IMR-90 (cell line): ENCODE measurements at regions not wholly inside any gene's neighbourhood (a gene's known extent, or its start where the extent isn't known, plus 50 kb on each side); places are given as distances from the start of the nearest gene placed in this dataset.

ENCODE experiments used
- ATAC-seq: fragments of 200-7000 bp; cut with Tn5 transposase; 2 replicates; pipeline ENCODE4 v1.9.1; 2020; ENCODE audit warnings: low read depth, mild to moderate bottlenecking, moderate library complexity
- BruUV-seq: library from RNA; stranded (reverse); fragments of 400-500 nt; replicated peaks from 2 replicates; lab custom pipeline; 2021; lab: Mats Ljungman, UMichigan
- CTCF ChIA-PET: fragments of 300-600 bp; formaldehyde crosslinking; extraction: SDS; loops from one replicate; lab custom pipeline; 2021; ENCODE audit warnings: antibody characterized with exemption; lab: Yijun Ruan, JAX
- POLR2A ChIA-PET: fragments of 300-600 bp; sonication (Branson Sonifier 250); formaldehyde crosslinking; loops from one replicate; lab custom pipeline; 2022; ENCODE audit warnings: antibody characterized with exemption; ENCODE audit not compliant: unreplicated experiment; lab: Charles Lee
- DNase-seq: peaks from one replicate; pipeline ENCODE4 v3.0.0; 2013
- H2AFZ ChIP-seq: replicated peaks from 2 replicates; pipeline ENCODE3; 2013; ENCODE audit warnings: low read length, mild to moderate bottlenecking; ENCODE audit not compliant: poor library complexity
- H2AK5ac ChIP-seq: 2 replicates; pipeline ENCODE4 v1.6.1; 2013; ENCODE audit warnings: low read depth, low read length, inconsistent platforms
- H2AK9ac ChIP-seq: replicated peaks from 2 replicates; pipeline ENCODE3; 2013; ENCODE audit warnings: mild to moderate bottlenecking, low read depth, low read length, moderate library complexity; ENCODE audit not compliant: poor library complexity
- H2BK120ac ChIP-seq: 2 replicates; pipeline ENCODE4 v1.6.1; 2013; ENCODE audit warnings: low read depth, low read length, inconsistent platforms
- H2BK15ac ChIP-seq: 3 replicates; pipeline ENCODE4 v1.6.1; 2013; ENCODE audit warnings: low read depth, low read length, inconsistent platforms
- H2BK20ac ChIP-seq: 2 replicates; pipeline ENCODE4 v1.6.1; 2013; ENCODE audit warnings: low read depth, mild to moderate bottlenecking, inconsistent platforms, low read length, moderate library complexity
- H2BK5ac ChIP-seq: 2 replicates; pipeline ENCODE4 v1.6.1; 2013; ENCODE audit warnings: mild to moderate bottlenecking, low read depth, low read length, inconsistent platforms; ENCODE audit not compliant: poor library complexity, severe bottlenecking
- H3K14ac ChIP-seq: replicated peaks from 2 replicates; pipeline ENCODE4 v1.6.1; 2013; ENCODE audit warnings: low read depth, low read length, inconsistent platforms
- H3K18ac ChIP-seq: 2 replicates; pipeline ENCODE4 v1.6.1; 2013; ENCODE audit warnings: low read depth, low read length, control low read depth
- H3K23ac ChIP-seq: 2 replicates; pipeline ENCODE4 v1.6.1; 2013; ENCODE audit warnings: low read depth, low read length, inconsistent platforms
- H3K27ac ChIP-seq: 2 replicates; pipeline ENCODE4 v1.5.1; 2013; ENCODE audit warnings: mild to moderate bottlenecking, control low read depth, low read length; ENCODE audit not compliant: insufficient read depth
- H3K27me3 ChIP-seq: 2 replicates; pipeline ENCODE4 v1.6.1; 2013; ENCODE audit warnings: low read length; ENCODE audit not compliant: control insufficient read depth, insufficient read depth
- H3K36me3 ChIP-seq: 2 replicates; pipeline ENCODE4 v1.6.1; 2013; ENCODE audit warnings: low read length, mixed read lengths; ENCODE audit not compliant: control insufficient read depth, insufficient read depth
- H3K4ac ChIP-seq: 2 replicates; pipeline ENCODE4 v1.6.1; 2013; ENCODE audit warnings: low read depth, low read length, inconsistent platforms
- H3K4me1 ChIP-seq: 2 replicates; pipeline ENCODE4 v1.6.1; 2013; ENCODE audit warnings: low read length, mixed read lengths; ENCODE audit not compliant: control insufficient read depth, insufficient read depth
- H3K4me2 ChIP-seq: 2 replicates; pipeline ENCODE4 v1.6.1; 2013; ENCODE audit warnings: low read depth, mild to moderate bottlenecking, control low read depth, low read length, moderate library complexity
- H3K4me3 ChIP-seq: 2 replicates; pipeline ENCODE4 v1.5.1; 2013; ENCODE audit warnings: low read depth, mild to moderate bottlenecking, control low read depth, low read length, moderate library complexity; ENCODE audit not compliant: insufficient read depth
- H3K56ac ChIP-seq: 2 replicates; pipeline ENCODE4 v1.6.1; 2013; ENCODE audit warnings: low read length, inconsistent platforms; ENCODE audit not compliant: insufficient read depth; ENCODE audit errors: extremely low read depth
- H3K79me1 ChIP-seq, 2 experiments: 2 replicates each; pipeline ENCODE4 v1.6.1; 2013; ENCODE audit warnings: low read length in 2 of 2, inconsistent platforms in 1 of 2, low read depth in 1 of 2
- H3K9ac ChIP-seq: 2 replicates; pipeline ENCODE4 v1.6.1; 2013; ENCODE audit warnings: low read depth, low read length, control low read depth
- H3K9me1 ChIP-seq: 2 replicates; pipeline ENCODE4 v1.6.1; 2013; ENCODE audit warnings: low read length, inconsistent platforms; ENCODE audit not compliant: insufficient read depth
- H3K9me3 ChIP-seq: 2 replicates; pipeline ENCODE4 v1.6.1; 2013; ENCODE audit warnings: low read length; ENCODE audit not compliant: control insufficient read depth, insufficient read depth
- H4K20me1 ChIP-seq: 2 replicates; pipeline ENCODE4 v1.6.1; 2013; ENCODE audit warnings: low read length, inconsistent platforms; ENCODE audit not compliant: insufficient read depth
- H4K5ac ChIP-seq: 2 replicates; pipeline ENCODE4 v1.6.1; 2013; ENCODE audit warnings: mild to moderate bottlenecking, low read depth, low read length, control low read depth
- H4K8ac ChIP-seq, 2 experiments: 2 replicates each; pipeline ENCODE4 v1.6.1; 2013; ENCODE audit warnings: low read depth in 2 of 2, low read length in 2 of 2, control low read depth in 1 of 2, inconsistent platforms in 1 of 2
- H4K91ac ChIP-seq: 2 replicates; pipeline ENCODE4 v1.6.1; 2013; ENCODE audit warnings: low read depth, low read length, inconsistent platforms; ENCODE audit not compliant: insufficient read depth
- BHLHE40 ChIP-seq: fragments of 150-350 bp; IDR thresholded peaks from 2 replicates; pipeline ENCODE4 v1.6.1; 2016; ENCODE audit warnings: mild to moderate bottlenecking, low read depth, low read length
- CEBPB ChIP-seq: IDR thresholded peaks from 2 replicates; pipeline ENCODE4 v1.6.1; 2012; ENCODE audit warnings: low read depth, low read length, improper control_type of control experiment
- CHD1 ChIP-seq: IDR thresholded peaks from 2 replicates; pipeline ENCODE4 v1.6.1; 2012; ENCODE audit warnings: low read depth, low read length, improper control_type of control experiment
- ELK1 ChIP-seq: fragments of 150-350 bp; IDR thresholded peaks from 2 replicates; pipeline ENCODE4 v1.6.1; 2016; ENCODE audit warnings: low read depth, mild to moderate bottlenecking, low read length, moderate library complexity, borderline replicate concordance
- FOS ChIP-seq: fragments of 150-350 bp; IDR thresholded peaks from 2 replicates; pipeline ENCODE4 v1.6.1; 2016; ENCODE audit warnings: low read depth, low read length
- MAFK ChIP-seq: IDR thresholded peaks from 2 replicates; pipeline ENCODE4 v1.6.1; 2012; ENCODE audit warnings: low read depth, low read length, improper control_type of control experiment
- MAZ ChIP-seq: IDR thresholded peaks from 2 replicates; pipeline ENCODE4 v1.6.1; 2012; ENCODE audit warnings: low read depth, mild to moderate bottlenecking, low read length, improper control_type of control experiment, moderate library complexity, borderline replicate concordance
- MXI1 ChIP-seq: IDR thresholded peaks from 2 replicates; pipeline ENCODE4 v1.6.1; 2012; ENCODE audit warnings: low read depth, mild to moderate bottlenecking, low read length, moderate library complexity, borderline replicate concordance
- NFE2L2 ChIP-seq: fragments of 150-350 bp; IDR thresholded peaks from 2 replicates; pipeline ENCODE4 v1.6.1; 2016; ENCODE audit warnings: low read depth, mild to moderate bottlenecking, low read length
- POLR2A ChIP-seq: IDR thresholded peaks from 2 replicates; pipeline ENCODE4 v1.6.1; 2012; ENCODE audit warnings: mild to moderate bottlenecking, low read depth, low read length
- RAD21 ChIP-seq: IDR thresholded peaks from 2 replicates; pipeline ENCODE4 v1.6.1; 2012; ENCODE audit warnings: low read length, improper control_type of control experiment
- RCOR1 ChIP-seq: IDR thresholded peaks from 2 replicates; pipeline ENCODE4 v1.6.1; 2012; ENCODE audit warnings: mild to moderate bottlenecking, low read length, improper control_type of control experiment; ENCODE audit not compliant: insufficient replicate concordance
- RFX5 ChIP-seq: IDR thresholded peaks from 2 replicates; pipeline ENCODE4 v1.8.0; 2012; ENCODE audit warnings: low read depth, mild to moderate bottlenecking, low read length, moderate library complexity
- SMC3 ChIP-seq: fragments of 150-350 bp; IDR thresholded peaks from 2 replicates; pipeline ENCODE4 v1.6.1; 2016; ENCODE audit warnings: low read depth, mild to moderate bottlenecking, antibody characterized with exemption, low read length, moderate library complexity
- USF2 ChIP-seq: fragments of 150-350 bp; IDR thresholded peaks from 2 replicates; pipeline ENCODE4 v1.6.1; 2017; ENCODE audit warnings: mild to moderate bottlenecking, antibody characterized with exemption, low read length, low read depth
- WGBS, 2 experiments: methylation state at CpG; one replicate each; pipeline versions ENCODE4 v1.1.5 to v1.1.7; 2013; ENCODE audit warnings: missing lambda C conversion rate in 2 of 2; ENCODE audit not compliant: insufficient read length in 1 of 2; ENCODE audit errors: extremely low coverage in 2 of 2; 5-methylcytosine and 5-hydroxymethylcytosine counted together
- dilution Hi-C: fragments of 300-500 bp; cut with HindIII; formaldehyde crosslinking; loops from one replicate; pipeline ENCODE4 v1.14.3; 2018; ENCODE audit warnings: low sequenced_read_pairs; ENCODE audit not compliant: unreplicated experiment
- in situ Hi-C: fragments of 300-500 bp; cut with MboI; formaldehyde crosslinking; loops from 3 replicates; pipeline ENCODE4 v1.14.3; 2019; ENCODE audit warnings: low sequenced_read_pairs, inconsistent platforms, mixed read lengths
- intact Hi-C: fragments of 100-400 bp; cut with micrococcal nuclease; formaldehyde crosslinking; loops from 2 replicates; pipeline ENCODE4 v1.10.0; 2022
- TF ChIP-seq, protein P1 (sequence below): conservative IDR thresholded peaks from 2 replicates; pipeline ENCODE4 v1.5.1; 2012; ENCODE audit warnings: mild to moderate bottlenecking, low read depth, low read length, improper control_type of control experiment

GRCh38 chr3:89946884-89947283 is 839.5 kb downstream of the EPHA3 start:
- intact Hi-C loops: no loop called here
- no peaks in the 10 kb centered on the region for H3K27me3 ChIP-seq
- no peaks in the 10 kb centered on the region for H4K20me1 ChIP-seq
- H2BK5ac ChIP-seq: no peak overlapping the region
- no peak overlapping the region for H2AK9ac ChIP-seq
- H3K9me3 ChIP-seq: 0 out of 2 replicates have a peak, but pooled peaks cover 2% of the 10 kb centered on the region
- no CpG with 5 or more reads among the region's 1 CpG for WGBS, 2 experiments
- no peak overlapping the region for H3K14ac ChIP-seq
- no peak for ATAC-seq
- no peak overlapping the region for H3K4me3 ChIP-seq
- no peak for TF ChIP-seq POLR2A
- no peak for TF ChIP-seq RAD21
- no peak for TF ChIP-seq CHD1
- no peak for TF ChIP-seq SMC3
- no peak for TF ChIP-seq MXI1
- no peak for TF ChIP-seq BHLHE40
- no peak for TF ChIP-seq FOS
- no peak for TF ChIP-seq CEBPB
- no peak for TF ChIP-seq MAZ
- TF ChIP-seq, protein P1, sequence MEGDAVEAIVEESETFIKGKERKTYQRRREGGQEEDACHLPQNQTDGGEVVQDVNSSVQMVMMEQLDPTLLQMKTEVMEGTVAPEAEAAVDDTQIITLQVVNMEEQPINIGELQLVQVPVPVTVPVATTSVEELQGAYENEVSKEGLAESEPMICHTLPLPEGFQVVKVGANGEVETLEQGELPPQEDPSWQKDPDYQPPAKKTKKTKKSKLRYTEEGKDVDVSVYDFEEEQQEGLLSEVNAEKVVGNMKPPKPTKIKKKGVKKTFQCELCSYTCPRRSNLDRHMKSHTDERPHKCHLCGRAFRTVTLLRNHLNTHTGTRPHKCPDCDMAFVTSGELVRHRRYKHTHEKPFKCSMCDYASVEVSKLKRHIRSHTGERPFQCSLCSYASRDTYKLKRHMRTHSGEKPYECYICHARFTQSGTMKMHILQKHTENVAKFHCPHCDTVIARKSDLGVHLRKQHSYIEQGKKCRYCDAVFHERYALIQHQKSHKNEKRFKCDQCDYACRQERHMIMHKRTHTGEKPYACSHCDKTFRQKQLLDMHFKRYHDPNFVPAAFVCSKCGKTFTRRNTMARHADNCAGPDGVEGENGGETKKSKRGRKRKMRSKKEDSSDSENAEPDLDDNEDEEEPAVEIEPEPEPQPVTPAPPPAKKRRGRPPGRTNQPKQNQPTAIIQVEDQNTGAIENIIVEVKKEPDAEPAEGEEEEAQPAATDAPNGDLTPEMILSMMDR: no peak
- no peak for TF ChIP-seq USF2
- no peak for TF ChIP-seq RFX5
- TF ChIP-seq RCOR1: no peak
- no peak for TF ChIP-seq MAFK
- TF ChIP-seq ELK1: no peak
- TF ChIP-seq NFE2L2: no peak
- H3K4ac ChIP-seq: no peak overlapping the region
- no peak overlapping the region for H2BK20ac ChIP-seq
- H2BK120ac ChIP-seq: no peak overlapping the region
- H2AFZ ChIP-seq: no peak overlapping the region
- ChIA-PET CTCF (no interaction called here), POLR2A (no interaction called here)
- H3K36me3 ChIP-seq: no peaks in the 10 kb centered on the region
- no peaks in the 10 kb centered on the region for H3K79me1 ChIP-seq
- DNase-seq: no peak
- no peak overlapping the region for H4K5ac ChIP-seq
- H3K56ac ChIP-seq: no peak overlapping the region
- in situ Hi-C loops: loop anchor here (25.0 kb wide), 1 partner anchor 110 kb away; no protein-coding TSS in a partner anchor
- no peak overlapping the region for H3K4me2 ChIP-seq
- H4K91ac ChIP-seq: no peak overlapping the region
- H2BK15ac ChIP-seq: no peak overlapping the region
- no peak overlapping the region for H3K23ac ChIP-seq
- H3K9me1 ChIP-seq: no peaks in the 10 kb centered on the region
- H3K4me1 ChIP-seq: no peaks in the 10 kb centered on the region
- no peak overlapping the region for H2AK5ac ChIP-seq
- H3K27ac ChIP-seq: no peak overlapping the region
- no peak overlapping the region for H3K9ac ChIP-seq
- H3K18ac ChIP-seq: no peak overlapping the region
- BruUV-seq: no TSS peak
- H4K8ac ChIP-seq: no peak overlapping the region
- dilution Hi-C loops: no loop called here
